Right atrium auricular region (tissue), 2 donors: ENCODE measurements at regions not wholly inside any gene's neighbourhood (a gene's known extent, or its start where the extent isn't known, plus 50 kb on each side); places are given as distances from the start of the nearest gene placed in this dataset.

Source experiments
- DNase-seq: peaks from one replicate; pipeline ENCODE4 v3.0.0-alpha.2; 2019; ENCODE audit warnings: low spot score
- H3K27ac ChIP-seq, 2 donors: fragments of 200-600 bp; sonication (generic); 1 replicate in 1 of 2; 2 replicates in 1 of 2; pipeline ENCODE4 v1.5.1; 2016 to 2019
- H3K27me3 ChIP-seq, 2 donors: fragments of 200-600 bp; sonication (generic); one replicate each; pipeline versions ENCODE4 v1.5.1 to v1.6.0; 2017 to 2019
- H3K36me3 ChIP-seq: fragments of 200-600 bp; sonication (generic); one replicate; pipeline ENCODE4 v1.5.1; 2016
- H3K4me1 ChIP-seq, 2 donors: fragments of 200-600 bp; sonication (generic); one replicate each; pipeline versions ENCODE4 v1.5.1 to v1.6.0; 2017 to 2019
- H3K4me3 ChIP-seq, 2 donors: fragments of 200-600 bp; sonication (generic); 1 replicate in 1 of 2; 2 replicates in 1 of 2; pipeline ENCODE4 v1.5.1; 2017 to 2019; ENCODE audit warnings: mild to moderate bottlenecking in 1 of 2, moderate library complexity in 1 of 2
- H3K9me3 ChIP-seq, 2 donors: fragments of 200-600 bp; sonication (generic); one replicate each; pipeline ENCODE4 v1.5.1; 2019
- CTCF ChIP-seq, 2 donors: fragments of 200-600 bp; sonication (generic); IDR thresholded peaks; one replicate each; pipeline ENCODE4 v1.5.1; 2019; ENCODE audit warnings: antibody characterized with exemption in 2 of 2

- Histone ChIP-seq H3K27ac (no peak overlapping the region), H3K36me3 (no peaks in the 10 kb centered on the region), H3K4me3 (no peak overlapping the region), H3K9me3 (no peaks in the 10 kb centered on the region), H3K4me1 (no peaks in the 10 kb centered on the region), H3K27me3 (no peaks in the 10 kb centered on the region)
- no peak for DNase-seq
- no peak for TF ChIP-seq CTCF (IDR thresholded peaks at IDR 0.05)
These were observed 184.2 kb downstream of the KDR start for GRCh38 chr4:54940996-54941865.

GRCh38 chr4:54937501-54937900 lies 187.9 kb downstream of the KDR start:
- Histone ChIP-seq H3K4me3 (no peak overlapping the region), H3K9me3 (no peaks in the 10 kb centered on the region), H3K27me3 (no peaks in the 10 kb centered on the region), H3K36me3 (no peaks in the 10 kb centered on the region), H3K4me1 (no peaks in the 10 kb centered on the region), H3K27ac (no peak overlapping the region)
- TF ChIP-seq CTCF (IDR thresholded peaks at IDR 0.05), result no peak
- no peak for DNase-seq

- no peaks in the 10 kb centered on the region for H3K9me3 ChIP-seq
- no peaks in the 10 kb centered on the region for H3K36me3 ChIP-seq
- DNase-seq, result no peak
- H3K4me1 ChIP-seq, result peaks cover 0 to 16% of the 10 kb centered on the region in 2 donors
- no peak overlapping the region for H3K27ac ChIP-seq
- no peak for TF ChIP-seq CTCF (IDR thresholded peaks at IDR 0.05)
- H3K27me3 ChIP-seq, result no peaks in the 10 kb centered on the region
- no peak overlapping the region for H3K4me3 ChIP-seq
These were observed 191.8 kb downstream of the KDR start for GRCh38 chr4:54933579-54933978.

GRCh38 chr4:54930226-54930625 lies 195.2 kb downstream of the KDR start:
- Histone ChIP-seq H3K27me3 (no peaks in the 10 kb centered on the region), H3K4me3 (no peak overlapping the region), H3K9me3 (peaks cover 0 to 5% of the 10 kb centered on the region in 2 donors), H3K27ac (peak overlapping the region; percentile 13 to 20), H3K4me1 (peaks cover 0 to 16% of the 10 kb centered on the region in 2 donors), H3K36me3 (no peaks in the 10 kb centered on the region)
- no peak for TF ChIP-seq CTCF (IDR thresholded peaks at IDR 0.05)
- DNase-seq, result peak; percentile 60

- Histone ChIP-seq H3K27ac (peak overlapping the region; percentile 13 to 20), H3K36me3 (no peaks in the 10 kb centered on the region), H3K9me3 (peaks cover 0 to 13% of the 10 kb centered on the region in 2 donors), H3K4me1 (peaks cover 0 to 16% of the 10 kb centered on the region in 2 donors), H3K27me3 (no peaks in the 10 kb centered on the region), H3K4me3 (no peak overlapping the region)
- TF ChIP-seq CTCF (IDR thresholded peaks at IDR 0.05), result no peak
- no peak for DNase-seq
These were observed 195.9 kb downstream of the KDR start for GRCh38 chr4:54929459-54929858.
